GM12865 (cell line): ENCODE measurements at regions not wholly inside any gene's neighbourhood (a gene's known extent, or its start where the extent isn't known, plus 50 kb on each side); places are given as distances from the start of the nearest gene placed in this dataset.
"Not testable (repeated sequence)": the region's sequence is repeated elsewhere in the genome, so short reads cannot be mapped to it uniquely, and the experiment has no call there.

Source experiments
- DNase-seq: peaks from one replicate; pipeline ENCODE4 v3.0.0; 2010; ENCODE audit warnings: low read depth
- H3K4me3 ChIP-seq: 2 replicates; pipeline ENCODE4 v1.5.1; 2011; ENCODE audit warnings: mild to moderate bottlenecking, low read depth, low read length, control low read depth
- TF ChIP-seq, protein P1 (sequence below): IDR thresholded peaks from 2 replicates; pipeline ENCODE4 v1.5.1; 2011; ENCODE audit warnings: low read length, control low read depth, low read depth, inconsistent platforms; ENCODE audit not compliant: insufficient read depth; ENCODE audit errors: missing control alignments

DNA sequence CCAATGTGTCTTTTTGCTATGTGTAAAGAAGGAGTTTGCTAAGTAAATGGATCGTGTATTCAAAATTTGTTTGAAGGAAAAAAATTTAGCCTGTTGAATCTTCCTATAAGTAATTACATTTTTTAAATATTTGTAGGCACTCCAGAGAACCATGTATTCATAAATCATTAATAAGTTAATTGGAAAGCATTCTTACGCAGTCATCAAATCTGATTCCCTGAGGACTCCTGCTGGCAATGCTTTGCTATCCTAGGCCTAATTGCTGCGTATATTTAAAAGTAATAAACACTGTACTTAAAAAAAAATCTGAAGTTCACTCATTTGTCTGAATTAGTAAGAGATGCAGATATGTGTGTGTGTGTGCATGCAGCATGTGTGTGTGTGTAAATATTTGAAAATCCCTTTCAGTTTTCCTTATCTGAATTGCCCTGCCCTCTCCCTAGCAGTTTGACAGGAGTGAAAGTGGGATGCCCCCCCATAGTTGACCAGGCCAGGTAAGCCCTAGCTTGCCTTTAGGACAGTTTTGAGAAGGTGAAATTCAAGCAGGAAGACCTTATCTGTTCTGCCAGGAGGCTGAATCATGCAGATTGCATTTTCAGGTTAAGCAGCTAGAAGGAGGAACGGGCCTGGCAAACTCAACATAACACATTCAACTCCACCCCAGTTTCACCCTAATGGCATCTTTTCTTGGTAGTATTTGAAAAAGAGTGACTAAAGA is 81.2 kb upstream of the DNAH5 start:
- TF ChIP-seq, protein P1, sequence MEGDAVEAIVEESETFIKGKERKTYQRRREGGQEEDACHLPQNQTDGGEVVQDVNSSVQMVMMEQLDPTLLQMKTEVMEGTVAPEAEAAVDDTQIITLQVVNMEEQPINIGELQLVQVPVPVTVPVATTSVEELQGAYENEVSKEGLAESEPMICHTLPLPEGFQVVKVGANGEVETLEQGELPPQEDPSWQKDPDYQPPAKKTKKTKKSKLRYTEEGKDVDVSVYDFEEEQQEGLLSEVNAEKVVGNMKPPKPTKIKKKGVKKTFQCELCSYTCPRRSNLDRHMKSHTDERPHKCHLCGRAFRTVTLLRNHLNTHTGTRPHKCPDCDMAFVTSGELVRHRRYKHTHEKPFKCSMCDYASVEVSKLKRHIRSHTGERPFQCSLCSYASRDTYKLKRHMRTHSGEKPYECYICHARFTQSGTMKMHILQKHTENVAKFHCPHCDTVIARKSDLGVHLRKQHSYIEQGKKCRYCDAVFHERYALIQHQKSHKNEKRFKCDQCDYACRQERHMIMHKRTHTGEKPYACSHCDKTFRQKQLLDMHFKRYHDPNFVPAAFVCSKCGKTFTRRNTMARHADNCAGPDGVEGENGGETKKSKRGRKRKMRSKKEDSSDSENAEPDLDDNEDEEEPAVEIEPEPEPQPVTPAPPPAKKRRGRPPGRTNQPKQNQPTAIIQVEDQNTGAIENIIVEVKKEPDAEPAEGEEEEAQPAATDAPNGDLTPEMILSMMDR = no peak
- no peak overlapping the region for H3K4me3 ChIP-seq

DNA sequence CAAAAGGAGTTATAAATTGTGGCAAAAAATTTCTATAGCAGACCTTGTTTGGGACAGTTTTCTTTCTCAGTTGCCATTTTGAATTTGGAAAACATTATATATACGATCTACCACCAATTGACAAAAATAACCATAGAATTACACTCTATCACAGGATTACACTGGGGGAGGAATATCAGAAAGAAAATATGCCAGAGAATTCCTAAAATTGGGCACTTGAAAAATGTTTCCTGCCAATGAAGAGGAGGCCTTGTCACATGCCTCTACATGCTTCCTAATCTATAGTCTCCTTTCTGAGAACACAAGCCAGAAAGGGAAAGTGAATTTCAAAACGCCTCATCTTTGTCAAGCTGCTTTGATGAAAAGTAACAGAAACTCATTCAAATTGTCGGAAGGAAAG is 78.5 kb upstream of the DNAH5 start:
- TF ChIP-seq, protein P1 = no peak
- no peak for DNase-seq
- H3K4me3 ChIP-seq = no peak overlapping the region

More for the DNA sequence above, 81.2 kb upstream of the DNAH5 start:
- DNase-seq = no peak

DNA sequence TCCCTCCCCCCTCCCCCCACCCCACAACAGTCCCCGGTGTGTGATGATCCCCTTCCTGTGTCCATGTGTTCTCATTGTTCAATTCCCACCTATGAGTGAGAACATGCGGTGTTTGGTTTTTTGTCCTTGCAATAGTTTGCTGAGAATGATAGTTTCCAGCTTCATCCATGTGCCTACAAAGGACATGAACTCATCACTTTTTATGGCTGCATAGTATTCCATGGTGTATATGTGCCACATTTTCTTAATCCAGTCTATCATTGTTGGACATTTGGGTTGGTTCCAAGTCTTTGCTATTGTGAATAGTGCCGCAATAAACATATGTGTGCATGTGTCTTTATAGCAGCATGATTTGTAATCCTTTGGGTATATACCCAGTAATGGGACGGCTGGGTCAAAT is 76.5 kb upstream of the DNAH5 start:
- H3K4me3 ChIP-seq, DNase-seq: not testable (repeated sequence)

DNA sequence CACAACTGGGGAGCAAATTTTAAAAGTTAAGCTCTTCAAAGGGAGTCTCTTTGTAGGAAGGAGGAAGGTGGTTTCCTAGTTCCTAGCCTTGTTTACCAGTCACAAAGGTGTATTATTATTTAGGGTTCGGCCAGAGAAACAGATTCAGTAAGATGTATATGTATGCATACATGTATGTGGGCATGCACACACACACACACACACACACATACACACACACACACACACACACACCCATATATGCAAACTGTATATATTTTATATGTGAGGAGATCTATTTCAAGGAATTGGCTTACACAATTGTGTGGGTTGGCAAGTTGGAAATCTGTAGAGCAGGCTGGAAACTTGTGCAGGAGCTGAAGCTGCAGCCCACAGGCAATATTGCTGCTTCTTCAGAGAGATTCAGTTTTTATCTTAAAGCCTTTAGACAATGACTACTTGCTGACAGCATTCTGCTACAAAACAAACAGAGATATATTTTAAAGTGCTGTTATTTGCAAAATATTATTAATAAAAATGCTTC is 75.3 kb upstream of the DNAH5 start:
- DNase-seq = no peak
- TF ChIP-seq, protein P1 = no peak

DNA sequence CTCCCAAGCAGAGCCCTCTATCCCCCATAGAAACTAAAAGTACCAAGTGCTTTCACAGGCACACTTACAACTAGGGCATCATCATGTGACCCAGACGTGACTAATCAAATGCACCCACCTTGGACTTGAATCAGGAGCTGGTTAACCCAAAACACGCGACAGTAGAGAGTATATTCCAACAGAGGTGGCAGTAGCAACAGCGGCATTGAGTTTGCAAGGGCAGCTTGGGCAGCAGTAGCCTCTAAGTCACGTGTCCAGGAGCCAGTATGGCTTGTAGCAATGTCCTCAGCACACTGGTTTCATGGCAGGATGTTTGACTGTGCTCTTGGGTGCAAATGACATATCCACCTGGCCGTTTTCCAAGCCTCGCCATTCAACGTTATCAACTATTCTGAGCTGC is 73.4 kb upstream of the DNAH5 start:
- H3K4me3 ChIP-seq = no peak overlapping the region
- DNase-seq = no peak
- TF ChIP-seq, protein P1 = no peak

More for the DNA sequence above, 75.3 kb upstream of the DNAH5 start:
- no peak overlapping the region for H3K4me3 ChIP-seq

DNA sequence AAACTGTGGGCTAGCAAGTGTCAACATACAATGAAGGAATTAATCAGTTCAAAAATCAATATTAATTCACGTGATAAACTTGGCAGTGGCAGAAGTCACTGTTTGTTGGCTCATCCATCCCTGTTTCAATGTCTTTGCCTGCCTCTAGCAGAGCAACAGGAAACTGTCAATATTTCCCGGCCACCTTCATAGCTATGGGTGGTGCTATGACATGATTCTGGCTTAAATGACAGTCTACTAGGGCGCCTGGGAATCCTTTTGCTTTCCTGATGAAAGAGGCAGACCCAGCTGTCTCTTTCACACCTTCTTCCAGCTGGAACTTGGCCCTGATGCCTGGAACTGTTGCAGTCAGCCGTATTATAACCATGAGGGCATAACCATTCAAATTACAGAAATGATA is 72.1 kb upstream of the DNAH5 start:
- DNase-seq = no peak
- TF ChIP-seq, protein P1 = no peak
- no peak overlapping the region for H3K4me3 ChIP-seq

DNA sequence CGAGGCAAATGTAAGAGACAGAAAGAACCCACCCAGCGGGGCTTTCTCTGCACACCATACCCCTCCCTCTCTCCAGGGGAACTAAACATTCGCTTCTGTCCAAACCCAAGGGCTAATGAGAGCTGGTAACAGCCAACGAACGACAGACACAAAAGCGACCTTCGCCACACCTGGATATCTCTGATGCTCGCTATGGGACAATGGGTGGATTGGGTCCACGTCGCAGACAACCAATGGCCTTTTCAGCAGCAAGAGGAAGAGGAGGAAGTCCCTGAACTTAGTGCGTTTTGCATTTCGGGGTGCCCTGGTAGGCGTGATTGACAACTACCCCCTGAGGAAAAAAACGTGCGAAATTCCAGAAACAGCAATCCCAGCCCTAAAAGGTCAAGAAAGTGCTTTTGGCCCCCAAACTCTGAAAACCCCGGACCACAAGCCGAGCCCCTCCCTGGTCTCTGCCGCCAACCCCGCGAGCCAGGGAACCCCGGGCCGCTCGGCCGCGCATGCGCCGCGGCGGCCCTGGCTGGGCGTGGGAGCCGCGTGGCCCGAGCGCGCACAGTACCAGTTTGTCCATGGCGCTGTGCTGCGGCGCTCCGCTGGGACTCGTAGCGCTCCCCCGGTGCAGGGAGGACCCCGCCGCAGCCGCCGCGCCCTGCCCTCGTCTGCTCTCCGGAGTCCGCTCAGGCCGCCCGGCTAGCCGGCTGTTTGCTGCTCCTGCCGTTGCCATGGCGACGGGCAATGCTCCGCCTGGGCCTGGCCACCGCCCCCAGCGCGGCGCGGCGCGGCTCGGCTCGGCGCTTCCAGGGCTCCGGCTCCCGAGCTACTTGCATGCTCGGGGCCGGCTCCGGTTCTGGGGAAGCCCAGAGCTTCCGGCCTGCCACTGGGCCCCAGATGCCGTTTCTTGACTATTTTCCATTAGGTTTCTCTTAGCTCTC is 66.9 kb upstream of the DNAH5 start:
- DNase-seq = peak; percentile 87
- peak overlapping the region; percentile 68 for H3K4me3 ChIP-seq

More for the DNA sequence above, 66.9 kb upstream of the DNAH5 start:
- TF ChIP-seq, protein P1 = no peak
